HCT116 (cell line): ENCODE measurements at regions not wholly inside any gene's neighbourhood (a gene's known extent, or its start where the extent isn't known, plus 50 kb on each side); places are given as distances from the start of the nearest gene placed in this dataset.

Experiments used
- ATAC-seq: fragments of 200-7000 bp; cut with Tn5 transposase; 2 replicates; pipeline ENCODE4 v1.9.1; 2020; ENCODE audit warnings: mild to moderate bottlenecking, moderate library complexity
- BruUV-seq: library from RNA; stranded (reverse); fragments of 400-500 nt; replicated peaks from 2 replicates; lab custom pipeline; 2021; lab: Mats Ljungman, UMichigan
- CTCF ChIA-PET: fragments of 300-600 bp; sonication (Branson Sonifier 250); formaldehyde crosslinking; loops from one replicate; lab custom pipeline; 2021; ENCODE audit warnings: antibody characterized with exemption; lab: Charles Lee
- POLR2A ChIA-PET: fragments of 300-600, 350-600 bp; sonication (Branson Sonifier 250); formaldehyde crosslinking; loops from one replicate; lab custom pipeline; 2021; ENCODE audit warnings: antibody characterized with exemption; lab: Charles Lee
- RAD21 ChIA-PET, 2 experiments: fragments of 300-600 bp; sonication (Branson Sonifier 250); formaldehyde crosslinking; loops; one replicate each; lab custom pipeline; 2023; ENCODE audit warnings: low total read pairs in 2 of 2; ENCODE audit not compliant: uncharacterized antibody in 2 of 2, unreplicated experiment in 2 of 2, low non-redundant PET in 1 of 2; lab: Charles Lee
- DNase-seq: peaks from one replicate; pipeline ENCODE4 v3.0.0-alpha.2; 2010; ENCODE audit warnings: low read depth, low spot score
- H2AFZ ChIP-seq: fragments of 200-600 bp; shearing (Covaris generic), sonication (generic); 2 replicates; pipeline ENCODE4 v1.6.1; 2017; ENCODE audit warnings: low read depth, mixed run types, mixed read lengths, antibody characterized with exemption, low read length; ENCODE audit not compliant: poor library complexity, severe bottlenecking
- H3K27ac ChIP-seq: 2 replicates; pipeline ENCODE4 v1.5.1; 2012; ENCODE audit warnings: low read depth, low read length
- H3K27me3 ChIP-seq: fragments of 200-600 bp; sonication (generic); 2 replicates; pipeline ENCODE4 v1.6.1; 2016; ENCODE audit warnings: mixed run types, low read length, mixed read lengths; ENCODE audit not compliant: insufficient read depth
- H3K36me3 ChIP-seq, 2 experiments: fragments of 200-500 bp in 1 of 2; fragments of 200-600 bp in 1 of 2; sonication (Bioruptor generic) in 1 of 2; sonication (generic) in 1 of 2; 2 replicates each; pipeline versions ENCODE4 v1.5.1 to v1.6.1; 2014 to 2016; ENCODE audit warnings: low read length in 2 of 2, inconsistent platforms in 1 of 2, mixed read lengths in 1 of 2, mixed run types in 1 of 2; ENCODE audit not compliant: insufficient read depth in 2 of 2, control insufficient read depth in 1 of 2
- H3K4me1 ChIP-seq, 2 experiments: fragments of 200-600 bp in 1 of 2; sonication (generic) in 1 of 2; 2 replicates each; pipeline versions ENCODE4 v1.5.1 to v1.6.1; 2012 to 2017; ENCODE audit warnings: low read length in 2 of 2, inconsistent platforms in 1 of 2, mild to moderate bottlenecking in 1 of 2, mixed read lengths in 1 of 2, mixed run types in 1 of 2, moderate library complexity in 1 of 2; ENCODE audit not compliant: insufficient read depth in 2 of 2, control insufficient read depth in 1 of 2
- H3K4me2 ChIP-seq: fragments of 200-600 bp; sonication (generic); 2 replicates; pipeline ENCODE4 v1.6.1; 2017; ENCODE audit warnings: mixed run types, low read length, mixed read lengths
- H3K4me3 ChIP-seq, 2 experiments: fragments of 200-600 bp in 1 of 2; sonication (generic) in 1 of 2; replicated peaks in 1 of 2; 2 replicates each; pipeline ENCODE4 v1.5.1; 2011 to 2016; ENCODE audit warnings: low read length in 2 of 2, control low read depth in 1 of 2, low read depth in 1 of 2, mild to moderate bottlenecking in 1 of 2, mixed read lengths in 1 of 2, mixed run types in 1 of 2
- H3K79me2 ChIP-seq: fragments of 200-600 bp; sonication (generic); 2 replicates; pipeline ENCODE4 v1.6.1; 2017; ENCODE audit warnings: mild to moderate bottlenecking, mixed run types, low read length, moderate library complexity, mixed read lengths; ENCODE audit not compliant: insufficient read depth
- H3K9ac ChIP-seq: fragments of 200-600 bp; sonication (generic); 2 replicates; pipeline ENCODE4 v1.6.1; 2016; ENCODE audit warnings: low read length, mixed read lengths
- H3K9me2 ChIP-seq: fragments of 200-600 bp; sonication (generic), shearing (Covaris generic); 2 replicates; pipeline ENCODE4 v1.6.1; 2017; ENCODE audit warnings: mixed run types, mild to moderate bottlenecking, moderate library complexity; ENCODE audit not compliant: insufficient read depth
- H3K9me3 ChIP-seq, 2 experiments: fragments of 200-500 bp in 1 of 2; fragments of 200-600 bp in 1 of 2; sonication (Bioruptor generic) in 1 of 2; sonication (generic) in 1 of 2; 2 replicates each; pipeline ENCODE4 v1.6.1; 2014 to 2017; ENCODE audit warnings: low read length in 2 of 2, mixed read lengths in 2 of 2, inconsistent platforms in 1 of 2, low read depth in 1 of 2, mild to moderate bottlenecking in 1 of 2, mixed run types in 1 of 2, moderate library complexity in 1 of 2; ENCODE audit not compliant: control insufficient read depth in 1 of 2, insufficient read depth in 1 of 2
- H4K20me1 ChIP-seq: fragments of 200-600 bp; sonication (generic), shearing (Covaris generic); 2 replicates; pipeline ENCODE4 v1.6.1; 2017; ENCODE audit warnings: mixed run types, mild to moderate bottlenecking, moderate library complexity; ENCODE audit not compliant: insufficient read depth
- CBX3 ChIP-seq: IDR thresholded peaks from 2 replicates; pipeline ENCODE4 v1.6.1; 2012; ENCODE audit warnings: low read depth
- CEBPB ChIP-seq: IDR thresholded peaks from 2 replicates; pipeline ENCODE4 v1.6.1; 2012; ENCODE audit warnings: low read depth
- CTCF ChIP-seq, 3 experiments: fragments of 200-600 bp in 1 of 3; sonication (generic) in 1 of 3; IDR thresholded peaks in 2 of 3; conservative IDR thresholded peaks in 1 of 3; 2 replicates each; pipeline ENCODE4 v1.5.1; 2012 to 2017; ENCODE audit warnings: low read depth in 2 of 3, low read length in 2 of 3, antibody characterized with exemption in 1 of 3, borderline replicate concordance in 1 of 3, control low read depth in 1 of 3, mild to moderate bottlenecking in 1 of 3, mixed read lengths in 1 of 3, mixed run types in 1 of 3, moderate library complexity in 1 of 3; ENCODE audit not compliant: insufficient read depth in 1 of 3
- EGR1 ChIP-seq: IDR thresholded peaks from 2 replicates; pipeline ENCODE4 v1.6.1; 2012; ENCODE audit warnings: low read depth
- ELF1 ChIP-seq: IDR thresholded peaks from 2 replicates; pipeline ENCODE4 v1.6.1; 2012; ENCODE audit warnings: low read depth, borderline replicate concordance
- EZH2phosphoT487 ChIP-seq: fragments of 200-600 bp; IDR thresholded peaks from 2 replicates; pipeline ENCODE4 v1.6.1; 2018; ENCODE audit warnings: antibody characterized with exemption, borderline replicate concordance
- FOSL1 ChIP-seq: IDR thresholded peaks from 2 replicates; pipeline ENCODE4 v1.6.1; 2012; ENCODE audit warnings: low read depth
- JUND ChIP-seq: IDR thresholded peaks from 2 replicates; pipeline ENCODE4 v1.6.1; 2012
- POLR2A ChIP-seq: IDR thresholded peaks from 2 replicates; pipeline ENCODE4 v1.7.0; 2011; ENCODE audit warnings: borderline replicate concordance; ENCODE audit not compliant: insufficient read depth, insufficient read length; ENCODE audit errors: extremely low read depth
- POLR2AphosphoS5 ChIP-seq: IDR thresholded peaks from 2 replicates; pipeline ENCODE4 v1.6.1; 2011; ENCODE audit warnings: mild to moderate bottlenecking, low read depth, low read length, moderate library complexity
- RAD21 ChIP-seq: IDR thresholded peaks from 2 replicates; pipeline ENCODE4 v1.6.1; 2012; ENCODE audit warnings: low read depth, mild to moderate bottlenecking
- REST ChIP-seq: IDR thresholded peaks from 2 replicates; pipeline ENCODE4 v1.6.1; 2012; ENCODE audit warnings: low read depth
- SIN3A ChIP-seq: IDR thresholded peaks from 2 replicates; pipeline ENCODE4 v1.6.1; 2012; ENCODE audit warnings: low read depth
- SRF ChIP-seq: IDR thresholded peaks from 2 replicates; pipeline ENCODE4 v1.6.1; 2012; ENCODE audit warnings: low read depth
- YY1 ChIP-seq: IDR thresholded peaks from 2 replicates; pipeline ENCODE4 v1.6.1; 2011; ENCODE audit warnings: low read length, low read depth, moderate library complexity, mild to moderate bottlenecking; ENCODE audit not compliant: insufficient replicate concordance; ENCODE audit errors: extremely low read depth
- ZFX ChIP-seq: fragments of 450-650 bp; IDR thresholded peaks from 2 replicates; pipeline ENCODE4 v1.6.1; 2017
- ZNF274 ChIP-seq: fragments of 200-500 bp; sonication (Bioruptor generic); IDR thresholded peaks from 2 replicates; pipeline ENCODE4 v1.6.1; 2014; ENCODE audit warnings: mild to moderate bottlenecking, low read depth, low read length, inconsistent platforms
- intact Hi-C: fragments of 100-400 bp; cut with micrococcal nuclease; formaldehyde crosslinking; loops from 2 replicates; pipeline ENCODE4 v1.10.0; 2022
- TF ChIP-seq, protein P1 (sequence below): IDR thresholded peaks from 2 replicates; pipeline ENCODE4 v1.6.1; 2011; ENCODE audit warnings: mild to moderate bottlenecking, low read length, moderate library complexity; ENCODE audit not compliant: insufficient replicate concordance; ENCODE audit errors: extremely low read depth
- TF ChIP-seq, protein P2 (sequence below): IDR thresholded peaks from 2 replicates; pipeline ENCODE4 v1.6.1; 2012

- POLR2A ChIA-PET = no interaction called here
- H3K9ac ChIP-seq = no peak overlapping the region
- RAD21 ChIA-PET = interaction anchor here in 1 of 2 experiments (0.7 kb wide), 1 partner anchor 235 kb away, joined by 5 read pairs; no protein-coding TSS in a partner anchor
- no peaks in the 10 kb centered on the region for H3K79me2 ChIP-seq
- H3K9me3 ChIP-seq = no peaks in the 10 kb centered on the region
- no peak overlapping the region for H2AFZ ChIP-seq
- H3K4me3 ChIP-seq = no peak overlapping the region
- intact Hi-C loops = no loop called here
- DNase-seq (no peak), ATAC-seq (no peak)
- H3K9me2 ChIP-seq = no peaks in the 10 kb centered on the region
- H3K4me1 ChIP-seq = no peaks in the 10 kb centered on the region
- no TSS peak for BruUV-seq
- H3K27me3 ChIP-seq = no peaks in the 10 kb centered on the region
- H3K27ac ChIP-seq = no peak overlapping the region
- TF ChIP-seq CTCF (IDR thresholded peaks at IDR 0.05 in 2 of 3, conservative IDR thresholded peaks at IDR 0.05 in 1 of 3; ENCODE audit: borderline replicate concordance in 1 of 3, insufficient read depth in 1 of 3, low read depth in 2 of 3, low read length in 2 of 3) = no peak
- TF ChIP-seq RAD21 = no peak
- TF ChIP-seq POLR2AphosphoS5 = no peak
- TF ChIP-seq SIN3A = no peak
- no peak for TF ChIP-seq ZFX
- TF ChIP-seq EGR1 = no peak
- TF ChIP-seq ELF1 = no peak
- TF ChIP-seq, protein P1, sequence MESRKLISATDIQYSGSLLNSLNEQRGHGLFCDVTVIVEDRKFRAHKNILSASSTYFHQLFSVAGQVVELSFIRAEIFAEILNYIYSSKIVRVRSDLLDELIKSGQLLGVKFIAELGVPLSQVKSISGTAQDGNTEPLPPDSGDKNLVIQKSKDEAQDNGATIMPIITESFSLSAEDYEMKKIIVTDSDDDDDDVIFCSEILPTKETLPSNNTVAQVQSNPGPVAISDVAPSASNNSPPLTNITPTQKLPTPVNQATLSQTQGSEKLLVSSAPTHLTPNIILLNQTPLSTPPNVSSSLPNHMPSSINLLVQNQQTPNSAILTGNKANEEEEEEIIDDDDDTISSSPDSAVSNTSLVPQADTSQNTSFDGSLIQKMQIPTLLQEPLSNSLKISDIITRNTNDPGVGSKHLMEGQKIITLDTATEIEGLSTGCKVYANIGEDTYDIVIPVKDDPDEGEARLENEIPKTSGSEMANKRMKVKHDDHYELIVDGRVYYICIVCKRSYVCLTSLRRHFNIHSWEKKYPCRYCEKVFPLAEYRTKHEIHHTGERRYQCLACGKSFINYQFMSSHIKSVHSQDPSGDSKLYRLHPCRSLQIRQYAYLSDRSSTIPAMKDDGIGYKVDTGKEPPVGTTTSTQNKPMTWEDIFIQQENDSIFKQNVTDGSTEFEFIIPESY = no peak
- TF ChIP-seq CEBPB = no peak
- TF ChIP-seq YY1 = no peak
- TF ChIP-seq, protein P2, sequence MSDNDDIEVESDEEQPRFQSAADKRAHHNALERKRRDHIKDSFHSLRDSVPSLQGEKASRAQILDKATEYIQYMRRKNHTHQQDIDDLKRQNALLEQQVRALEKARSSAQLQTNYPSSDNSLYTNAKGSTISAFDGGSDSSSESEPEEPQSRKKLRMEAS = no peak
- no peak for TF ChIP-seq POLR2A
- no peak for TF ChIP-seq EZH2phosphoT487
- no peak for TF ChIP-seq REST
- no peak for TF ChIP-seq CBX3
- TF ChIP-seq FOSL1 = no peak
- TF ChIP-seq SRF = no peak
- no peak for TF ChIP-seq JUND
- TF ChIP-seq ZNF274 = no peak
- CTCF ChIA-PET = no interaction called here
- no peaks in the 10 kb centered on the region for H4K20me1 ChIP-seq
- H3K4me2 ChIP-seq = no peak overlapping the region
- H3K36me3 ChIP-seq = no peaks in the 10 kb centered on the region
Measured at GRCh38 chr3:82030916-82031315, 269.5 kb upstream of the GBE1 start.
